RWPE2 (cell line): ENCODE measurements at regions not wholly inside any gene's neighbourhood (a gene's known extent, or its start where the extent isn't known, plus 50 kb on each side); places are given as distances from the start of the nearest gene placed in this dataset.

Experiments
- ATAC-seq: fragments of 200-7000 bp; cut with Tn5 transposase; 3 replicates; pipeline ENCODE4 v1.9.1; 2021; ENCODE audit warnings: low read depth
- DNase-seq: peaks from one replicate; pipeline ENCODE4 v3.0.0-alpha.2; 2020; ENCODE audit warnings: low spot score
- H3K27ac ChIP-seq: fragments of 450-650 bp; 2 replicates; pipeline ENCODE4 v1.5.1; 2017; ENCODE audit warnings: mild to moderate bottlenecking; ENCODE audit not compliant: poor library complexity, severe bottlenecking
- H3K27me3 ChIP-seq: fragments of 250-450 bp; sonication (Bioruptor Pico); 2 replicates; pipeline ENCODE4 v1.5.1; 2021; ENCODE audit warnings: mild to moderate bottlenecking, moderate library complexity; ENCODE audit not compliant: insufficient read depth, poor library complexity, severe bottlenecking
- H3K36me3 ChIP-seq: fragments of 250-450 bp; sonication (Bioruptor Pico); 2 replicates; pipeline ENCODE4 v1.5.1; 2020; ENCODE audit warnings: low read depth, mild to moderate bottlenecking, moderate library complexity
- H3K4me1 ChIP-seq: fragments of 250-450 bp; sonication (Bioruptor Pico); 2 replicates; pipeline ENCODE4 v1.5.1; 2021; ENCODE audit warnings: mild to moderate bottlenecking, moderate library complexity; ENCODE audit not compliant: insufficient read depth, poor library complexity, severe bottlenecking
- H3K4me3 ChIP-seq: fragments of 250-450 bp; sonication (Bioruptor Pico); 2 replicates; pipeline ENCODE4 v1.5.1; 2021; ENCODE audit warnings: mild to moderate bottlenecking, moderate library complexity; ENCODE audit not compliant: severe bottlenecking
- H3K9me3 ChIP-seq: fragments of 250-450 bp; sonication (Bioruptor Pico); 2 replicates; pipeline ENCODE4 v1.5.1; 2021; ENCODE audit warnings: mild to moderate bottlenecking, moderate library complexity; ENCODE audit not compliant: severe bottlenecking
- TF ChIP-seq, protein P1 (sequence below): fragments of 450-650 bp; IDR thresholded peaks from one replicate; pipeline ENCODE4 v1.5.1; 2017; ENCODE audit warnings: mild to moderate bottlenecking, moderate library complexity; ENCODE audit not compliant: poor library complexity, severe bottlenecking

- DNase-seq (no peak), ATAC-seq (no peak)
- TF ChIP-seq, protein P1, sequence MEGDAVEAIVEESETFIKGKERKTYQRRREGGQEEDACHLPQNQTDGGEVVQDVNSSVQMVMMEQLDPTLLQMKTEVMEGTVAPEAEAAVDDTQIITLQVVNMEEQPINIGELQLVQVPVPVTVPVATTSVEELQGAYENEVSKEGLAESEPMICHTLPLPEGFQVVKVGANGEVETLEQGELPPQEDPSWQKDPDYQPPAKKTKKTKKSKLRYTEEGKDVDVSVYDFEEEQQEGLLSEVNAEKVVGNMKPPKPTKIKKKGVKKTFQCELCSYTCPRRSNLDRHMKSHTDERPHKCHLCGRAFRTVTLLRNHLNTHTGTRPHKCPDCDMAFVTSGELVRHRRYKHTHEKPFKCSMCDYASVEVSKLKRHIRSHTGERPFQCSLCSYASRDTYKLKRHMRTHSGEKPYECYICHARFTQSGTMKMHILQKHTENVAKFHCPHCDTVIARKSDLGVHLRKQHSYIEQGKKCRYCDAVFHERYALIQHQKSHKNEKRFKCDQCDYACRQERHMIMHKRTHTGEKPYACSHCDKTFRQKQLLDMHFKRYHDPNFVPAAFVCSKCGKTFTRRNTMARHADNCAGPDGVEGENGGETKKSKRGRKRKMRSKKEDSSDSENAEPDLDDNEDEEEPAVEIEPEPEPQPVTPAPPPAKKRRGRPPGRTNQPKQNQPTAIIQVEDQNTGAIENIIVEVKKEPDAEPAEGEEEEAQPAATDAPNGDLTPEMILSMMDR: no peak
- no peaks in the 10 kb centered on the region for H3K9me3 ChIP-seq
- no peaks in the 10 kb centered on the region for H3K4me1 ChIP-seq
- H3K4me3 ChIP-seq: no peak overlapping the region
- H3K27me3 ChIP-seq: no peaks in the 10 kb centered on the region
- H3K27ac ChIP-seq: no peak overlapping the region
- H3K36me3 ChIP-seq: no peaks in the 10 kb centered on the region
These were observed 106.2 kb upstream of the ZNF469 start for GRCh38 chr16:88276591-88276990.

DNA sequence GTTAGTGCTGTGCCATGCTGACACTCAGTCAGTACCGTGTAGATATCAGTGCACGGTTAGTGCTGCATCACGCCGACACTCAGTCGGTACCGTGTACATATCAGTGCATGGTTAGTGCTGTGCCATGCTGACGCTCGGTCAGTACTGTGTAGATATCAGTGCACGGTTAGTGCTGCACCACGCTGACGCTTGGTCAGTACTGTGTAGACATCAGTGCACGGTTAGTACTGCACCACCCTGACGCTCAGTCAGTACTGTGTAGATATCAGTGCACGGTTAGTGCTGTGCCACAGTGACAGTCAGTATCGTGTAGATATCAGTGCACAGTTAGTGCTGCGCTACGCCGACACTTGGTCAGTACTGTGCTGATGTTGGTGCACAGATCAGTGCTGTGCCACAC is 102.8 kb upstream of the ZNF469 start:
- Histone ChIP-seq H3K36me3 (no peaks in the 10 kb centered on the region), H3K9me3 (no peaks in the 10 kb centered on the region), H3K27ac (no peak overlapping the region), H3K4me1 (peaks cover 13% of the 10 kb centered on the region), H3K4me3 (no peak overlapping the region), H3K27me3 (no peaks in the 10 kb centered on the region)
- ATAC-seq (no peak), DNase-seq (no peak)
- TF ChIP-seq, protein P1: no peak

DNA sequence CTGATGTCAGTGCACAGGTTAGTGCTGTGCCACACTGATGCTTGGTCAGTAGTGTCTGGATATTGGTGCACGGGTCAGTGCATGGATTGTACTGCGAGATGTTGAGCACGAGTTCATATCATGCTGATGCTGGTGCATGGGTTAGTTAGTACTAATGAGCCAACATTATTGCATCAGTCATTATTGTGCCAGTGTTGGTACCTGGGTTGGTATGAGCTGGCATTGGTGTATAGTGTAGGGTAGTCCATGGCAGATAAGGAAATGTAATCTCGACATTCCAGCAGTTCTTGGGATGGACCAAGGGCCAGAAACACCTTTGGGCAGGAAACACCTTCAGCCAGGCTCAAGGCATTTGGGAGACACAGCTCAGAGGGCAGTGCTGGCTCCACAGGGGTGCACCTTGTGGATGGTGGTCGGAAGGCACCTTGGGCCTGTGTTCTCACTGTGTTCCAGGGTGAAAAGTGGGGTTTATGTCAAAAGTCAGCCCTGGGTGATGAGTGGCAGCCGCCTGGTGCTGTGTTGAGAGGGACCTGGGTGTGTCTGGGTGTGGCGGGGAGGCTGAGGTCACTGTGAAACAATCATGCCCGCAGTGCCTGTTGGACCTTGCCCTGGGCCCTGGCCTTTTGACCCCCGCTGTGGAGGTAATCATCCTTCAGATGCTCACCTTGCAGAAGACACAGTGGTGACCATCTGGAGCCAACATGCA is 100.7 kb upstream of the ZNF469 start:
- no peaks in the 10 kb centered on the region for H3K27me3 ChIP-seq
- H3K27ac ChIP-seq: no peak overlapping the region
- H3K9me3 ChIP-seq: peaks cover 3% of the 10 kb centered on the region
- TF ChIP-seq, protein P1: no peak
- ATAC-seq: peak; percentile 24; the same call in 2 of the 3 replicates
- DNase-seq: no peak
- no peak overlapping the region for H3K4me3 ChIP-seq
- H3K4me1 ChIP-seq: peaks cover 13% of the 10 kb centered on the region
- no peaks in the 10 kb centered on the region for H3K36me3 ChIP-seq

DNA sequence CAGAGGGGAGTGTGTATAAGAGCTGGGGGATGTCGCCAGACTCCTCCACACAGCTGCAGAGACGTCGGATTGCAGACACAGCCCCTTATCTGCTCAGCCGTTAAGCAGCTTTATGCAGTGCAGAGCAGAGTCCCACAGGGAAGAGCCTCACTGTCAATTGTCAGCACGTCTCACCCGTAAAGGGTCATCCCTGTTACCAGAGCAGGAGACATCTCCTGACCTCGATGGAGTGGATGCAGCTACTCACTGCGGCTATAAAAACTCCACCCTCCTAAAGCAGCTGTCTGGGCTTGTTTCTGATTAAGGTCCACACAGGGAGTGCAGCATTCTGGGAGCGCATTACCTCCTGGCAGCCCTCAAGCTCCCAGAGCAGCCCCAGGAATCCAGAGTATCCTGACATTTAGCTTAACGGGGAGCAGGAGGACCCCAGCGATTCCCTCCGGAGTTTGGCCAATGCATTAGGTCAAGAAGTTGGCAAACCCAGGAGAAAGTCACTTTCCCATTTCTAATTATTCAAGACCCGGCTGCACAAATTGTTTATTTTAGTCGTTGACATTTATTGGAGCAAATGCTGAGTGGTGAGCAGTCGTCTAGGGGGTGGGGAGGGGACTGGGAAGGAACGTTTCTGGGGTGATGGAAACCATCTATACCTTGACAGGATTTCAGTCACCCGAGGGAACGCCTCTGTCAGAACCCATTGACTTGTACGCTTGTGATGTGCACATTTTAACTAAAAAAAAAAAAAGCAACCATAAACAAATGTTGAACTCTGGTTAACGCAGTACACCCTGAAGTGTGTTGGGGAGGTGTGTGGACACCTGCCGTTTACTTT is 100.0 kb upstream of the ZNF469 start:
- H3K27ac ChIP-seq: no peak overlapping the region
- peaks cover 13% of the 10 kb centered on the region for H3K4me1 ChIP-seq
- H3K27me3 ChIP-seq: no peaks in the 10 kb centered on the region
- DNase-seq (no peak), ATAC-seq (peak; percentile 97)
- TF ChIP-seq, protein P1: no peak
- peaks cover 3% of the 10 kb centered on the region for H3K9me3 ChIP-seq
- no peak overlapping the region for H3K4me3 ChIP-seq
- no peaks in the 10 kb centered on the region for H3K36me3 ChIP-seq
